GM18858 (cell line): ENCODE measurements at regions not wholly inside any gene's neighbourhood (a gene's known extent, or its start where the extent isn't known, plus 50 kb on each side); places are given as distances from the start of the nearest gene placed in this dataset.
"Not testable (repeated sequence)": the region's sequence is repeated elsewhere in the genome, so short reads cannot be mapped to it uniquely, and the experiment has no call there.

Experiments
- ATAC-seq: cut with Tn5 transposase; IDR thresholded peaks from one replicate; pipeline ENCODE4 v1.9.1; 2021; ENCODE audit not compliant: unreplicated experiment

DNA sequence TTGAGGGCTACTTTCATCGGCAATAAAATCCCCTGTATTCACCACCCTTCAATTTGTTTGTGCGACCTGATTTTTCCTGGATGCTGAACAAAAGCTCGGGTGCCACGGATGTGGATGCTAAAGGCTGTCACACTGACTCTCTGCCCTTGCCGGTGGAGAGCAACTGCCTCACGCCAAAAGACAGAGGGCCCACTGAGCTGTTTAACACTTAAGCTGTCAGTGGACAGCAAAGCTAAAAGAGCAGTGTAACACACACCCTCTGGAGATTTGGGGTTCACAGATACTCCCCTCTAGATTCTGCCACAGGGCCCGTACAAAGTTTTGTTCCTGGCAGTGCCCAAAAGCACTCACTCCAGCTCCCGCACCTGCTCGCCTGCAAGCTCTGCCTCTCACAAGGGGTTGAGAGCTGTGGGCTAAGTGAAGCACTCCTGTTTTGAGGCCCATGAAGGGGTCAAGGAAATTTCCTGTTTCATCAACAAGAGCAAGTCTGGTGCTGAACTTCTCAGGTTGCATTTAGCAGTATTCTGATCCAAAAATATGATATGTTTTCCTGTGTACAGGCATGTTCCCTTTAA lies 1571.9 kb downstream of the ADGRL3 start:
- no peak for ATAC-seq

GRCh38 chr4:62740296-62740695 lies 1540.2 kb downstream of the ADGRL3 start:
- ATAC-seq: no peak

GRCh38 chr4:62717154-62717553 lies 1517.0 kb downstream of the ADGRL3 start:
- ATAC-seq: no peak

GRCh38 chr4:62711575-62711974 lies 1511.4 kb downstream of the ADGRL3 start:
- ATAC-seq: no peak

DNA sequence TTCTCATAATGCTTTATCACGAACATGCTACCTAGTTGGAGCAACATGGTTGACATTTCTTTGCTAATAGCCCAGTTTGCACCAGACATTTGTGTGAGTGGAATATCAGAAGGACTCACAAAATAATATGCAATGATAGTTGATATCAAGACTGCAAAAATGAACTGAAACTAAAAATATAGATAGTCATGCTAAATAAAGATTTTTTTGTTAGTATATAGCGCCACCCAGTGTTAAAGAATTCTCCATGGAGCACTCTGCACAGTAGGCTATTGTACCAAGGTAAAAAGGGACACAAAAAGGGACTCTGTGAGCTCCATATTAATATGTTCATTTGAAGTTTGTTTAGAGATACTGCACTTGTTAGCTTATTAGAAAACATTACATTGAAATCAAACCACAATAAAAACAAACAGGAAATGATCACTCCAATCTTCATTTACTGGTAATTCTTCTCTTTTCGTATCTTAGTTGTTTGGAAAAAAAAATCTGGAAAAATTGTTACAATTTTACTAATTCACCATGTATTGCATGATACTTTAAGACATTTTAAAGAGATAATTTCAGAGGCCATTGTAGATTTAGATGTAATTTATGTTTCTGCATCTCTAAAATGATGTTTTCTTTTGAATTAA lies 1509.6 kb downstream of the ADGRL3 start:
- ATAC-seq: peak; percentile 50

- no peak for ATAC-seq
These were observed 1506.3 kb downstream of the ADGRL3 start for GRCh38 chr4:62706423-62706822.

GRCh38 chr4:62683799-62684566 lies 1483.9 kb downstream of the ADGRL3 start:
- ATAC-seq: no peak

DNA sequence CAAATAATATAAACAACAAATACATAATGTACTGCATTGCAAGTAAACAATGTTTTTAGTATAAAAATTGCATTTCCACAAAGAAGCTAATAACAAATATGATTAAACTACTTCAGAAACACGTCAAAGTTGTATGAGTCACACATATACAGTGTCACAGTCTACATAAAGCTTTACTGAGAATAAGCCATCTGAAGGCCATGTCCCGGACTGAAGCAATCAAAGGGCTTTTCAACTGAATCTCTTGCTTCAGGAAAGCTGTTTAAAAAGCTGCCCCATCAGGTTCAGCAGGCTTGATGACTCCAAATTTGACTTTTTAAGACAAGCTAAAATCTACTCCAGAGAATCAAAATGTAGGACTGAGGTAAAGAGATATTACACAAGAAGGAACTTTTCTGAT lies 1476.8 kb downstream of the ADGRL3 start:
- no peak for ATAC-seq

- ATAC-seq: no peak
These were observed 1470.4 kb downstream of the ADGRL3 start for GRCh38 chr4:62670514-62670913.

GRCh38 chr4:62661821-62662220 lies 1461.7 kb downstream of the ADGRL3 start:
- no peak for ATAC-seq

DNA sequence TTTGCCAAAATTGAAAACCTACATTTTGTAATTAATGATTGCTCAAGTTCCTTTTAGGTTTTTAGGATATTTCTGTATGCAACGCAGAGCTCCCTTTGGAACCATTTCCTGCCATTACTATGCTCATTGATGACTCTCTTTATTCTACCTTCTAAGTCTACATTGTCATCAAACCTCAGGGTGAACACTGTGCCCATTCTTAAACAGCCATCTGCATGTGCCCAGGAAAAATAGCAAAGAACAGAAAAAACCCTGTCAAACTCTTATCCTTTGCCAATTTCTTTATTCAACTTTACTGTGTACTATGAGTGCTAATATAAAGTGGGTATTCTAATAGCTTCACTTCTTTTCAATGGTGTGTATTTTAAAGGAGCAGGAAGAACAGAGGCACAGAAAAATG lies 1455.9 kb downstream of the ADGRL3 start:
- ATAC-seq: no peak

DNA sequence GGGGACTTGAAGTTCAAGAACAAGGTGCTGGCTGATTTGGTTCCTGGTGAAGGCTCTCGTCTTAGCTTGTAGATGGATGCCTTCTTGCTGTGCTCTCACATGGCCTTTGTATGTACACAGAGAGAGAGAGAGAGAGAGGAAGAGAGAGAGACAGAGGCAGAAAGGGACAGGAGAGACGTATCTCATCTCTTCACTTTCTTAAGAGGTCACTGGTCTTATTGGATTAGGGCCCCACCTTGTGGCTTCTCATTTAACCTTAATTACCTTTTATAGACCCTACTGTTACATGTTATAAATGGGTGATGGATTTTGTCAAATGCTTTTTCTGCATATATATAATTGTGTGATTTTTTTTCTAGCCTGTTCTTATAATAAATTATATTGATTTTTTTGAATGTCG lies 1444.2 kb downstream of the ADGRL3 start:
- peak; percentile 59 for ATAC-seq

- no peak for ATAC-seq
These were observed 1440.2 kb downstream of the ADGRL3 start for GRCh38 chr4:62640296-62640695.

DNA sequence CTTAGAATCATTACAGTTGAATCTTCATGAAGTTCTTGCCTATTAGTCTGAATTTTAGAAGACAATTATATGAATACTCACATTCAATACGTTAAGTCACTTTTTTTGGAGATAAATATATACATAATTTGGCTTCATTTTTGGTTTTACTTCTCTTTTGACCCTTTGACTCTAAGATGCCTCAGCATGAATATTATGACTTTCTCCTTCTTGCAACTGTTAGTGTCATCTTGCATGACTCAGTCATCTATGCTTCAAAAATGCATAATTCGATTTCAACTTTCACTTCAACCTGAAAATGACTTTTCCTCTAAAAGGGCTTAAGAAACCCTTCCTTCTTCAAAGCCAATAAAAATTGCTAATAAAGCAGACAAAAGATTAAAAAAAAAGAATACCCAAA lies 1427.5 kb downstream of the ADGRL3 start:
- no peak for ATAC-seq

DNA sequence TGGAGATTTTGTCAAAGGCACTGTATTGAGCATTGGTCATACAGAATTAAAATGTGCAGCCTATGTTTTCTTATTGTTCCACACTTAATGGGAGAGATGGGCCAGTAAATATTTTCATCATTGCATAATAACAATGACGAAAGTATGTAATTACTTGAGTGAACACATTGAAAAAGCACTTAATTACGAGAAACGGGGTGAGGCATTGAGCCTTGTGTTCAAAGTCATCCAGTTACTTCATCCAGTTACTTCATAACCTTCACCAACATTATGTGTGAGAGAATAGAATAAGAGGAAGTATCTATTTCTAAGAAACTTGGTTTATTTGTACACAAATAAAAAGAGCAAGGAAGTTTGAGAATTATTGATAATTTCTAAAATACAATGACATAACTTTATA lies 1427.0 kb downstream of the ADGRL3 start:
- ATAC-seq: no peak

DNA sequence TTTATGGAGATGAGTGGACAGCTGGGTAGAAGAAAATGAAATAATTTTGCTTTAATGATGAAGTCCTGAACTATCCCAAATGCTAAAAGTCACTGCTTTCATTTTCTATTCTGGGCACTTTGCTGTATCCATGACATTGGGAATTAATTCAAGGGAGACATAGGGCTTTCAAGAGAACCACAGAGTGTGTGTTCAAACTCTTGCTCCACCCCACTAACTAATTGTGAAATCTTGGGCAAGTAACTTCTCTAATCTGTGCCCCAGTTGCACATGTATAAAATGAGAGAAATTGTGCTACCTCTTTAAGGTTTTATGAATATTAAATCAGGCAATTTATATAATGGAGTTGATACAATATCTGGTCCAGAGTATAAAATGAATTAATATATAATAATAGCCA lies 1422.0 kb downstream of the ADGRL3 start:
- ATAC-seq: no peak

DNA sequence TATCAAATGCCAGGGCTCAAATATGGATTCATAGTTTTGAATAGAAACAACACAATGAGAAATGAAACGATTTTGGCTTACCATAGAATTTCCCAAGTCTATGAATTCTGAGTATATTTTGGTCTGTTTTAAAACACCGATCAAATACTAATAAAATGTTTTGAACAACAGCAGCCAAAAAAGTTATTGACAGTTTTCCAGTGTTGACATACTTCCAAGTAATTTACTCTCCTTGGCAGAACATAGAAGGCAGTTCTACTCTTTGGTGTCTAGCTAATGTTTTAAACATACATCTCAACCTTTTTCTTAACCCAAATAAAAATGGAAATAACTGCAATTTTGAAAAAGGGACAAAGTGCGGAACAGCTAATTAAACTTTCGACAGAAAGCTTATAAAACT lies 1419.8 kb downstream of the ADGRL3 start:
- no peak for ATAC-seq

- no peak for ATAC-seq
These were observed 1417.9 kb downstream of the ADGRL3 start for GRCh38 chr4:62618042-62618441.

DNA sequence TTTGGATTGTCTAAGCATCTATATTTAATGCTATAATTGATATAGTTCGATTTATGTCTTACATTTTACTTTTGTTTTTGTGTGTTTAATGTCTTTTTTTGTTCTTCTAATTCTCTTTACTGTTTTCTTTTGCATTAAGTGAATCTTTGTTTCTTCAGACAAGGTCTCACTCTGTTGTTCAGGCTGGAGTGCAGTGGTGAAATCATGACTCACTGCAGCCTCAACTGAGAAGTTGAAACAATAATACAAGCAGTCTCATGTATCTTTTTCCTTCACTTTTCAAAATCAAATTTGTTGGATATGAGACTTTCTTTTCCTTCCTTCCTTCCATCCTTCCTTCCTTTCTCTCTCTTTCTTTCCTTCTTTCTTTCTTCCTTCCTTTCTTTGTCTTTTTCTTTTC lies 1401.6 kb downstream of the ADGRL3 start:
- ATAC-seq: no peak

DNA sequence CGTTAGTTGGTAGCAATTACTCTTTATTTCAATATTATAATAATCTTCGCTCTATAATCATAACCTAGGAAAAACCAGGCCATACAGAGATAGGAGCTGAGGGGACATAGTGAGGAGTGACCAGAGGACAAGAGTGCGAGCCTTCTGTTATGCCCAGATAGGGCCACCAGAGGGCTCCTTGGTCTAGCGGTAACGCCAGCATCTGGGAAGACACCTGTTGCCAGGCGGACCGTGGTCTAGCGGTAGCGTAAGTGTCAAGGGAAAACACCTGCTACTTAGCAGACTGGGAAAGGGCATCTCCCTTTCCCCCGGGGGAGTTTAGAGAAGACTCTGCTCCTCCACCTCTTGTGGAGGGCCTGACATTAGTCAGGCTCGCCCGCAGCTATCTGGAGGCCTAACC lies 1395.1 kb downstream of the ADGRL3 start:
- ATAC-seq: not testable (repeated sequence)

DNA sequence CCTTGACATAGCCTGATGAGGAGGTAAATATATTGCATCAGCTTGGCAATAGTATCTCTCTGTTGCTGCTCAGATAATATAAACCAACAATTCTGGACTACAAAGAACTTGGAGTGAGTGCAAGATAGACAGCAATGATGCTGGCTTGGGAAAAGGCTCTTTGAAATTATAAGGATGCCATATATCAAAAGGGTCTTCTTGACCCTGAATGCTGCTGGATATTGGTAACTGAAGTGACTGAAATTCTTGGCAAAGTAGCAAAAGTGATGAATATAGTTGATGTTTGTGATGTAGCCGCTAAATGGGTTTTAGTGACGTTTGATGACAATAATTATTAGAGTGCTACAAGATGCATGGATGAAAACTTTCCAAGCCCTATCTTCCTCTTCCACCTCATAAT lies 1391.6 kb downstream of the ADGRL3 start:
- ATAC-seq: no peak

- no peak for ATAC-seq
These were observed 1388.5 kb downstream of the ADGRL3 start for GRCh38 chr4:62588671-62589070.
